Suprapubic skin (tissue), 4 donors: ENCODE measurements at regions not wholly inside any gene's neighbourhood (a gene's known extent, or its start where the extent isn't known, plus 50 kb on each side); places are given as distances from the start of the nearest gene placed in this dataset.

Experiments
- DNase-seq, 2 donors: peaks; one replicate each; pipeline ENCODE4 v3.0.0-alpha.2; 2019; ENCODE audit warnings: low spot score in 2 of 2
- H3K27ac ChIP-seq: fragments of 200-600 bp; sonication (generic); one replicate; pipeline ENCODE4 v1.5.1; 2019
- H3K27me3 ChIP-seq: fragments of 200-600 bp; sonication (generic); one replicate; pipeline ENCODE4 v1.5.1; 2019
- H3K36me3 ChIP-seq: fragments of 200-600 bp; sonication (generic); one replicate; pipeline ENCODE4 v1.5.1; 2019
- H3K4me1 ChIP-seq: fragments of 200-600 bp; sonication (generic); one replicate; pipeline ENCODE4 v1.5.1; 2019
- H3K4me3 ChIP-seq: fragments of 200-600 bp; sonication (generic); one replicate; pipeline ENCODE4 v1.5.1; 2019; ENCODE audit warnings: mild to moderate bottlenecking
- H3K9me3 ChIP-seq: fragments of 200-600 bp; sonication (generic); one replicate; pipeline ENCODE4 v1.5.1; 2019
- EP300 ChIP-seq: sonication (generic); formaldehyde crosslinking; IDR thresholded peaks from one replicate; pipeline ENCODE4 v1.6.1; 2017; ENCODE audit warnings: antibody characterized with exemption
- POLR2A ChIP-seq, 2 donors: fragments of 450-650 bp; IDR thresholded peaks; one replicate each; pipeline ENCODE4 v1.6.1; 2017; ENCODE audit warnings: antibody characterized with exemption in 2 of 2, mild to moderate bottlenecking in 2 of 2, moderate library complexity in 2 of 2
- POLR2AphosphoS5 ChIP-seq, 3 donors: sonication (generic); formaldehyde crosslinking; IDR thresholded peaks; one replicate each; pipeline ENCODE4 v1.6.1; 2017; ENCODE audit warnings: antibody characterized with exemption in 3 of 3
- WGBS: methylation state at CpG from one replicate; pipeline ENCODE4 v1.1.5; 2018; 5-methylcytosine and 5-hydroxymethylcytosine counted together
- TF ChIP-seq, protein P1 (sequence below), 2 donors: fragments of 200-600 bp in 1 of 2; fragments of 450-650 bp in 1 of 2; sonication (generic) in 1 of 2; IDR thresholded peaks; one replicate each; pipeline ENCODE4 v1.5.1; 2016 to 2019; ENCODE audit warnings: antibody characterized with exemption in 2 of 2, mild to moderate bottlenecking in 1 of 2, moderate library complexity in 1 of 2

DNA sequence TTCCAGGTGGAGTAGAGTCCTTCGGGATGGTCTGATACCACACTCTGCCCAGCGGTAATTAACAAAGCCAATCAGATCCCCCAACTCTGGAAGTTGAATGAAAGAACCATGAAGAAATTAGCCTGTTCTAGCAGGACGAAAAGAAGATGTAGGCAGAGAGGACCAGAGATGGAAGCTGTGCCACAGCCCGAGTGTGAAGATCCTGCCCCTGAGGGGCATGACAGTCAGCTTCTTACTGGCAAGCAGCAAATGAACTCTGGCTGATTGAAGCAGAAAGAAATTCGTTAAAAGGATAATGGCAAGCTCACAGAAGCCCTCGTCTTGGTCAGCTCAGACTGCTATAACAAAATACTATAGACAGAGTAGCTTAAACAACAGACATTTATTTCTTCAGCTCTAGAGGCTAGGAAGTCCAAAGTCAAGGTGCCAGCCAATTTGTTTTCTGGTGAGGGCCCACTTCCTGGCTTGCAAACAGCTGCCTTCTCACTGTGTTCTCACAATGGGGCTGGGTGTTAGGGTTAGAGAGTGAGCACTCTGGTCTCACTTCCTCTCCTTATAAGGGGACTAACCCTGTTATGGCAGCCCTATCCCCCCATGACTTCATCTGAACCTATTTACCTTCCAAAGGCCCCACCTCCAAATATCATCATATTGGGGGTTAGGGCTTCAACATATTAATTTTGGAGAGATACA, 307.1 kb downstream of the VPS13C start:
- Histone ChIP-seq H3K9me3 (no peaks in the 10 kb centered on the region), H3K27me3 (no peaks in the 10 kb centered on the region), H3K4me3 (no peak overlapping the region), H3K36me3 (no peaks in the 10 kb centered on the region), H3K4me1 (peaks cover 5% of the 10 kb centered on the region), H3K27ac (no peak overlapping the region)
- no peak for DNase-seq
- WGBS, result 82% methylated on average over 6 of the region's 6 CpGs
- TF ChIP-seq POLR2AphosphoS5 (IDR thresholded peaks at IDR 0.05), result no peak
- no peak for TF ChIP-seq POLR2A (IDR thresholded peaks at IDR 0.05)
- no peak for TF ChIP-seq EP300
- TF ChIP-seq, protein P1, sequence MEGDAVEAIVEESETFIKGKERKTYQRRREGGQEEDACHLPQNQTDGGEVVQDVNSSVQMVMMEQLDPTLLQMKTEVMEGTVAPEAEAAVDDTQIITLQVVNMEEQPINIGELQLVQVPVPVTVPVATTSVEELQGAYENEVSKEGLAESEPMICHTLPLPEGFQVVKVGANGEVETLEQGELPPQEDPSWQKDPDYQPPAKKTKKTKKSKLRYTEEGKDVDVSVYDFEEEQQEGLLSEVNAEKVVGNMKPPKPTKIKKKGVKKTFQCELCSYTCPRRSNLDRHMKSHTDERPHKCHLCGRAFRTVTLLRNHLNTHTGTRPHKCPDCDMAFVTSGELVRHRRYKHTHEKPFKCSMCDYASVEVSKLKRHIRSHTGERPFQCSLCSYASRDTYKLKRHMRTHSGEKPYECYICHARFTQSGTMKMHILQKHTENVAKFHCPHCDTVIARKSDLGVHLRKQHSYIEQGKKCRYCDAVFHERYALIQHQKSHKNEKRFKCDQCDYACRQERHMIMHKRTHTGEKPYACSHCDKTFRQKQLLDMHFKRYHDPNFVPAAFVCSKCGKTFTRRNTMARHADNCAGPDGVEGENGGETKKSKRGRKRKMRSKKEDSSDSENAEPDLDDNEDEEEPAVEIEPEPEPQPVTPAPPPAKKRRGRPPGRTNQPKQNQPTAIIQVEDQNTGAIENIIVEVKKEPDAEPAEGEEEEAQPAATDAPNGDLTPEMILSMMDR (IDR thresholded peaks at IDR 0.05), result no peak

DNA sequence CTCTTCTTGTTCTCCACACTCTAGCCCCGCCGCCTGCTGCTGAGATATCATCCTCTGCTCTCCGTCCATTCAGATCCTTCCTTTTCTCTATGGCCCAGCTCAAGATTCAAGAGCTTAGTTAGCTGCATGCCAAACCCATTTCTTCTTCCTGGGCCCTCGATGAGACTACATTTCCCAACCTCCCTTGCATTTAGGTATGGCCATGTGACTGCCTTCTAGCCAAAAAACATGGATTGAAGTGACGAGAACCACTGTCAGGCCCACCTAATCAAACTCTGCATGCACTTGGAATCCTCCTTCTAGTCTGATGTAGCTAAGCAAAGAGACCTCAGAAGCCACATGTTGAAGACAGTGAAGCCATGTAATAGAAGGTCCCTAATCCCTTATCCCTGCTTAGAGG, 308.2 kb downstream of the VPS13C start:
- no peak overlapping the region for H3K4me3 ChIP-seq
- no peak for TF ChIP-seq POLR2A (IDR thresholded peaks at IDR 0.05)
- TF ChIP-seq, protein P1 (IDR thresholded peaks at IDR 0.05), result no peak
- no peak for TF ChIP-seq POLR2AphosphoS5 (IDR thresholded peaks at IDR 0.05)
- TF ChIP-seq EP300, result no peak
- no peaks in the 10 kb centered on the region for H3K36me3 ChIP-seq
- no peaks in the 10 kb centered on the region for H3K9me3 ChIP-seq
- H3K27ac ChIP-seq, result no peak overlapping the region
- peaks cover 5% of the 10 kb centered on the region for H3K4me1 ChIP-seq
- WGBS, result 85% methylated on average over 5 of the region's 5 CpGs
- H3K27me3 ChIP-seq, result no peaks in the 10 kb centered on the region
- DNase-seq, result no peak

- H3K9me3 ChIP-seq, result no peaks in the 10 kb centered on the region
- H3K36me3 ChIP-seq, result no peaks in the 10 kb centered on the region
- no peaks in the 10 kb centered on the region for H3K27me3 ChIP-seq
- peaks cover 5% of the 10 kb centered on the region for H3K4me1 ChIP-seq
- 57% methylated on average over 15 of the region's 15 CpGs for WGBS
- peak overlapping the region; percentile 16 for H3K27ac ChIP-seq
- TF ChIP-seq, protein P1 (IDR thresholded peaks at IDR 0.05), result no peak
- TF ChIP-seq POLR2A (IDR thresholded peaks at IDR 0.05) (no peak), EP300 (no peak), POLR2AphosphoS5 (IDR thresholded peaks at IDR 0.05) (no peak)
- H3K4me3 ChIP-seq, result no peak overlapping the region
- DNase-seq, result no peak
These were observed 309.8 kb downstream of the VPS13C start for GRCh38 chr15:61750271-61751084.

DNA sequence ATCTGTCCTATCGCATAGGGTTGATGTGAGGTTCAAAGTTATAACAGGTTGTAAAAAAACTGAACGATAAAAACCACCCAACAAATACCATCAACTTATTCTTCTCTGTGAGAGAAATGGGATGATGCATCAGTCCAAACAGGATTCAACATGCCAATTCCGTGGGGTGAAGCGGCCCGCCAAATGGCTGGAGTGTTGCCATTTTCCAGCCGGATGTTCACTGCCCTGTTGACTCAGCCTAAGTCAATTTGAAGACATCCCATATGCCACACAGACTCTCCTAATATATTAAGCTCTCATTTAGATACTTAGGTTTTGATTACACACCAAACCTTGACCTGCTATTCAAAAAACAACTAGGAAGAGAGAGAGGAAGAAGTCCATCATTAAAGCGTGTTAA, 311.1 kb downstream of the VPS13C start:
- WGBS, result 58% methylated on average over 7 of the region's 7 CpGs
- no peak for DNase-seq
- no peak overlapping the region for H3K4me3 ChIP-seq
- H3K27ac ChIP-seq, result no peak overlapping the region
- H3K36me3 ChIP-seq, result no peaks in the 10 kb centered on the region
- TF ChIP-seq POLR2A (IDR thresholded peaks at IDR 0.05) (no peak), EP300 (no peak), POLR2AphosphoS5 (IDR thresholded peaks at IDR 0.05) (no peak)
- TF ChIP-seq, protein P1 (IDR thresholded peaks at IDR 0.05), result no peak
- peaks cover 5% of the 10 kb centered on the region for H3K4me1 ChIP-seq
- H3K9me3 ChIP-seq, result no peaks in the 10 kb centered on the region
- no peaks in the 10 kb centered on the region for H3K27me3 ChIP-seq

DNA sequence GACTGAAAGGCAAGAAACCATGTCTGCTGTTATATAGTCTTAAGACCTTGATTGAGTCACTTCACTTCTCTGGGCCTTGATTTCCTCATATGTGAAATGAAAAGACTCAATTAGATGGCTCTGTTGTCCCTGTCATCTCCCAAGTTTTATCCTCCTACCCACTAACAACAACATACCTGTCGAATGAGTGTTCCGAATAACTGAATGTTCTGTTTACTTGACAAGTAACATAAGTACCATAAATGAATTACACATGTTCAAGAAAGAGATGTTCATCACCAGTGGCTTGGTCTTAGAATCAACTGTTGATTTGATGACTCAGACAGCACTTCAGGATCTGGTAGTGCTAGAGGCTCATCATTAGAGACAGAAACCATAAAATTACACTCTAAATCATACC, 311.7 kb downstream of the VPS13C start:
- 93% methylated on average over 2 of the region's 2 CpGs for WGBS
- Histone ChIP-seq H3K4me3 (no peak overlapping the region), H3K36me3 (no peaks in the 10 kb centered on the region), H3K9me3 (no peaks in the 10 kb centered on the region), H3K27me3 (no peaks in the 10 kb centered on the region), H3K27ac (no peak overlapping the region), H3K4me1 (peaks cover 6% of the 10 kb centered on the region)
- no peak for DNase-seq
- TF ChIP-seq, protein P1 (IDR thresholded peaks at IDR 0.05), result no peak
- no peak for TF ChIP-seq EP300
- no peak for TF ChIP-seq POLR2A (IDR thresholded peaks at IDR 0.05)
- no peak for TF ChIP-seq POLR2AphosphoS5 (IDR thresholded peaks at IDR 0.05)
